ENCODE measurements at regions not wholly inside any gene's neighbourhood (a gene's known extent, or its start where the extent isn't known, plus 50 kb on each side); places are given as distances from the start of the nearest gene placed in this dataset.

GRCh38 chr11:134913999-134914590 lies 502.1 kb upstream of the B3GAT1 start:
- Histone ChIP-seq H3K9ac (ENCODE audit: low read depth, low read length, poor library complexity, severe bottlenecking) (no peak overlapping the region), H4K20me1 (ENCODE audit: insufficient read depth, low read length, poor library complexity, severe bottlenecking) (no peaks in the 10 kb centered on the region), H3K27me3 (ENCODE audit: insufficient read depth, low read length, poor library complexity, severe bottlenecking) (no peaks in the 10 kb centered on the region), H3K36me3 (ENCODE audit: insufficient read depth, low read length) (no peaks in the 10 kb centered on the region), H3K4me3 (ENCODE audit: low read length, poor library complexity, severe bottlenecking) (no peak overlapping the region), H3F3A (ENCODE audit: low read depth) (no peaks in the 10 kb centered on the region), H3K9me3 (ENCODE audit: insufficient read depth, low read depth, low read length) (peaks cover 53% of the 10 kb centered on the region; the same call in 1 of the 2 replicates), H3K9me2 (replicated peaks; ENCODE audit: low read depth, low read length) (no peaks in the 10 kb centered on the region), H3K4me2 (ENCODE audit: low read depth, low read length, poor library complexity, severe bottlenecking) (no peak overlapping the region), H3K4me1 (ENCODE audit: insufficient read depth, low read length, poor library complexity, severe bottlenecking) (no peaks in the 10 kb centered on the region), H3K79me2 (ENCODE audit: insufficient read depth, low read length) (no peaks in the 10 kb centered on the region), H2AFZ (ENCODE audit: low read length) (no peak overlapping the region)
- TF ChIP-seq EZH2phosphoT487 (IDR thresholded peaks at IDR 0.05; ENCODE audit: borderline replicate concordance) = no peak
- TF ChIP-seq CTCF (conservative IDR thresholded peaks at IDR 0.05; ENCODE audit: low read length) = no peak

- Histone ChIP-seq H3K36me3 (ENCODE audit: insufficient read depth, low read length) (no peaks in the 10 kb centered on the region), H3K4me3 (ENCODE audit: low read length, poor library complexity, severe bottlenecking) (no peak overlapping the region), H2AFZ (ENCODE audit: low read length) (no peak overlapping the region), H3K4me1 (ENCODE audit: insufficient read depth, low read length, poor library complexity, severe bottlenecking) (no peaks in the 10 kb centered on the region), H3K9me2 (replicated peaks; ENCODE audit: low read depth, low read length) (no peaks in the 10 kb centered on the region), H3K9me3 (ENCODE audit: insufficient read depth, low read depth, low read length) (peaks cover 57% of the 10 kb centered on the region; the same call in 1 of the 2 replicates), H3F3A (ENCODE audit: low read depth) (no peaks in the 10 kb centered on the region), H3K27me3 (ENCODE audit: insufficient read depth, low read length, poor library complexity, severe bottlenecking) (no peaks in the 10 kb centered on the region), H3K4me2 (ENCODE audit: low read depth, low read length, poor library complexity, severe bottlenecking) (no peak overlapping the region), H4K20me1 (ENCODE audit: insufficient read depth, low read length, poor library complexity, severe bottlenecking) (no peaks in the 10 kb centered on the region), H3K79me2 (ENCODE audit: insufficient read depth, low read length) (no peaks in the 10 kb centered on the region), H3K9ac (ENCODE audit: low read depth, low read length, poor library complexity, severe bottlenecking) (no peak overlapping the region)
- no peak for TF ChIP-seq CTCF (conservative IDR thresholded peaks at IDR 0.05; ENCODE audit: low read length)
- TF ChIP-seq EZH2phosphoT487 (IDR thresholded peaks at IDR 0.05; ENCODE audit: borderline replicate concordance) = no peak
Observed at GRCh38 chr11:134913391-134913790, 501.3 kb upstream of the B3GAT1 start.

- no peaks in the 10 kb centered on the region for H4K20me1 ChIP-seq (ENCODE audit: insufficient read depth, low read length, poor library complexity, severe bottlenecking)
- H3K79me2 ChIP-seq (ENCODE audit: insufficient read depth, low read length) = no peaks in the 10 kb centered on the region
- TF ChIP-seq EZH2phosphoT487 (IDR thresholded peaks at IDR 0.05; ENCODE audit: borderline replicate concordance) (no peak), CTCF (conservative IDR thresholded peaks at IDR 0.05; ENCODE audit: low read length) (no peak)
- no peaks in the 10 kb centered on the region for H3F3A ChIP-seq (ENCODE audit: low read depth)
- H3K4me1 ChIP-seq (ENCODE audit: insufficient read depth, low read length, poor library complexity, severe bottlenecking) = no peaks in the 10 kb centered on the region
- no peak overlapping the region for H3K9ac ChIP-seq (ENCODE audit: low read depth, low read length, poor library complexity, severe bottlenecking)
- no peaks in the 10 kb centered on the region for H3K27me3 ChIP-seq (ENCODE audit: insufficient read depth, low read length, poor library complexity, severe bottlenecking)
- H3K4me2 ChIP-seq (ENCODE audit: low read depth, low read length, poor library complexity, severe bottlenecking) = no peak overlapping the region
- no peak overlapping the region for H2AFZ ChIP-seq (ENCODE audit: low read length)
- peaks cover 64% of the 10 kb centered on the region; the same call in 1 of the 2 replicates for H3K9me3 ChIP-seq (ENCODE audit: insufficient read depth, low read depth, low read length)
- no peaks in the 10 kb centered on the region for H3K36me3 ChIP-seq (ENCODE audit: insufficient read depth, low read length)
- H3K4me3 ChIP-seq (ENCODE audit: low read length, poor library complexity, severe bottlenecking) = no peak overlapping the region
- no peaks in the 10 kb centered on the region for H3K9me2 ChIP-seq (replicated peaks; ENCODE audit: low read depth, low read length)
Observed at GRCh38 chr11:134911514-134912180, 499.6 kb upstream of the B3GAT1 start.

Data from Loucy (cell line).